ENCODE measurements at regions not wholly inside any gene's neighbourhood (a gene's known extent, or its start where the extent isn't known, plus 50 kb on each side); places are given as distances from the start of the nearest gene placed in this dataset.

DNA sequence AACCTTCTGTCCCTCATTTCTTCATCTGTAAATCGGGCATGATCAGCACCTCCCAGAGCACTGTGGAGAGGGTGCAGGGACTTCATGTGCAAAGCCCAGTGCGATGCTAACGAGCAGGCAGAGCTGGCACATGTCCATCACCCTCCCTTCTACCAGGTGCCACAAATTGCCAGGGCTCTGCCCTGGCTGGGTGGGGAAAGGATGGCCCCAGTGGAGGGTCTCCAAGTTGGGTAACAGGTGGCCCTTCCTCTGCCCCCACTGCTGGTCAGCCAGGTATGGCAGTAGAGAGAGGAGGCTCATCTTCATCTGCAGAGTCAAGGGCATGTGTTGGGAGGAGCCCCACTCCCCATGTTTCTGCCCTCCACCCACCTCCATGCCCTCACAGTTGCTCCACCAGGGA is 61.5 kb upstream of the CDH5 start:
- Histone ChIP-seq H3K4me2 (ENCODE audit: low read depth, low read length) (no peak overlapping the region), H2BK15ac (ENCODE audit: low read depth, low read length) (no peak overlapping the region), H2BK120ac (ENCODE audit: low read depth, low read length) (no peak overlapping the region), H3K14ac (replicated peaks; ENCODE audit: low read depth, low read length) (no peak overlapping the region), H3K23ac (ENCODE audit: low read depth, low read length) (no peak overlapping the region), H2AK5ac (ENCODE audit: low read depth, low read length) (no peak overlapping the region), H3K9ac (ENCODE audit: low read depth, low read length) (no peak overlapping the region), H2BK5ac (ENCODE audit: low read depth, low read length, poor library complexity, severe bottlenecking) (no peak overlapping the region), H3K9me3 (ENCODE audit: control insufficient read depth, insufficient read depth, low read length) (peaks cover 3% of the 10 kb centered on the region), H3K27me3 (ENCODE audit: control insufficient read depth, insufficient read depth, low read length) (peaks cover 67% of the 10 kb centered on the region), H3K9me1 (ENCODE audit: insufficient read depth, low read length) (0 out of 2 replicates have a peak, but pooled peaks cover 2% of the 10 kb centered on the region), H3K36me3 (ENCODE audit: control insufficient read depth, insufficient read depth, low read length) (no peaks in the 10 kb centered on the region), H3K4me1 (ENCODE audit: control insufficient read depth, insufficient read depth, low read length) (no peaks in the 10 kb centered on the region), H3K27ac (ENCODE audit: insufficient read depth, low read length) (no peak overlapping the region), H4K8ac (ENCODE audit: low read depth in 2 of 2, low read length in 2 of 2) (no peak overlapping the region), H3K4ac (ENCODE audit: low read depth, low read length) (no peak overlapping the region), H4K20me1 (ENCODE audit: insufficient read depth, low read length) (no peaks in the 10 kb centered on the region), H2AFZ (replicated peaks; ENCODE audit: low read length, poor library complexity) (no peak overlapping the region), H3K56ac (ENCODE audit: extremely low read depth, insufficient read depth, low read length) (no peak overlapping the region), H4K5ac (ENCODE audit: low read depth, low read length) (no peak overlapping the region), H3K18ac (ENCODE audit: low read depth, low read length) (no peak overlapping the region), H3K79me1 (ENCODE audit: low read depth in 1 of 2, low read length in 2 of 2) (no peaks in the 10 kb centered on the region), H2BK20ac (ENCODE audit: low read depth, low read length) (no peak overlapping the region), H3K4me3 (ENCODE audit: insufficient read depth, low read depth, low read length) (no peak overlapping the region), H4K91ac (ENCODE audit: insufficient read depth, low read depth, low read length) (no peak overlapping the region), H2AK9ac (replicated peaks; ENCODE audit: low read depth, low read length, poor library complexity) (no peak overlapping the region)
- TF ChIP-seq, protein P1, sequence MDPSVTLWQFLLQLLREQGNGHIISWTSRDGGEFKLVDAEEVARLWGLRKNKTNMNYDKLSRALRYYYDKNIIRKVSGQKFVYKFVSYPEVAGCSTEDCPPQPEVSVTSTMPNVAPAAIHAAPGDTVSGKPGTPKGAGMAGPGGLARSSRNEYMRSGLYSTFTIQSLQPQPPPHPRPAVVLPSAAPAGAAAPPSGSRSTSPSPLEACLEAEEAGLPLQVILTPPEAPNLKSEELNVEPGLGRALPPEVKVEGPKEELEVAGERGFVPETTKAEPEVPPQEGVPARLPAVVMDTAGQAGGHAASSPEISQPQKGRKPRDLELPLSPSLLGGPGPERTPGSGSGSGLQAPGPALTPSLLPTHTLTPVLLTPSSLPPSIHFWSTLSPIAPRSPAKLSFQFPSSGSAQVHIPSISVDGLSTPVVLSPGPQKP (IDR thresholded peaks at IDR 0.05; ENCODE audit: borderline replicate concordance, low read depth, low read length) = no peak
- TF ChIP-seq BHLHE40 (IDR thresholded peaks at IDR 0.05; ENCODE audit: low read depth, low read length) (no peak), FOS (IDR thresholded peaks at IDR 0.05; ENCODE audit: low read depth, low read length) (no peak), MAFK (IDR thresholded peaks at IDR 0.05; ENCODE audit: low read depth, low read length) (no peak), RCOR1 (IDR thresholded peaks at IDR 0.05; ENCODE audit: insufficient replicate concordance, low read length) (no peak), MXI1 (IDR thresholded peaks at IDR 0.05; ENCODE audit: borderline replicate concordance, low read depth, low read length) (no peak), POLR2A (IDR thresholded peaks at IDR 0.05; ENCODE audit: low read depth, low read length) (no peak), RAD21 (IDR thresholded peaks at IDR 0.05; ENCODE audit: low read length) (no peak), MAZ (IDR thresholded peaks at IDR 0.05; ENCODE audit: borderline replicate concordance, low read depth, low read length) (no peak), CHD1 (IDR thresholded peaks at IDR 0.05; ENCODE audit: low read depth, low read length) (no peak), SMC3 (IDR thresholded peaks at IDR 0.05; ENCODE audit: low read depth, low read length) (no peak), CEBPB (IDR thresholded peaks at IDR 0.05; ENCODE audit: low read depth, low read length) (no peak), USF2 (IDR thresholded peaks at IDR 0.05; ENCODE audit: low read depth, low read length) (no peak), RFX5 (IDR thresholded peaks at IDR 0.05; ENCODE audit: low read depth, low read length) (no peak), NFE2L2 (IDR thresholded peaks at IDR 0.05; ENCODE audit: low read depth, low read length) (no peak)
- TF ChIP-seq, protein P2, sequence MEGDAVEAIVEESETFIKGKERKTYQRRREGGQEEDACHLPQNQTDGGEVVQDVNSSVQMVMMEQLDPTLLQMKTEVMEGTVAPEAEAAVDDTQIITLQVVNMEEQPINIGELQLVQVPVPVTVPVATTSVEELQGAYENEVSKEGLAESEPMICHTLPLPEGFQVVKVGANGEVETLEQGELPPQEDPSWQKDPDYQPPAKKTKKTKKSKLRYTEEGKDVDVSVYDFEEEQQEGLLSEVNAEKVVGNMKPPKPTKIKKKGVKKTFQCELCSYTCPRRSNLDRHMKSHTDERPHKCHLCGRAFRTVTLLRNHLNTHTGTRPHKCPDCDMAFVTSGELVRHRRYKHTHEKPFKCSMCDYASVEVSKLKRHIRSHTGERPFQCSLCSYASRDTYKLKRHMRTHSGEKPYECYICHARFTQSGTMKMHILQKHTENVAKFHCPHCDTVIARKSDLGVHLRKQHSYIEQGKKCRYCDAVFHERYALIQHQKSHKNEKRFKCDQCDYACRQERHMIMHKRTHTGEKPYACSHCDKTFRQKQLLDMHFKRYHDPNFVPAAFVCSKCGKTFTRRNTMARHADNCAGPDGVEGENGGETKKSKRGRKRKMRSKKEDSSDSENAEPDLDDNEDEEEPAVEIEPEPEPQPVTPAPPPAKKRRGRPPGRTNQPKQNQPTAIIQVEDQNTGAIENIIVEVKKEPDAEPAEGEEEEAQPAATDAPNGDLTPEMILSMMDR (conservative IDR thresholded peaks at IDR 0.05; ENCODE audit: low read depth, low read length) = no peak
- dilution Hi-C loops (cut with HindIII; ENCODE audit: low sequenced_read_pairs, unreplicated experiment) (no loop called here), in situ Hi-C loops (cut with MboI; ENCODE audit: low sequenced_read_pairs) (no loop called here), intact Hi-C loops (cut with micrococcal nuclease) (no loop called here)
- DNase-seq (no peak), ATAC-seq (ENCODE audit: low read depth) (no peak)
- BruUV-seq (replicated peaks) = no TSS peak
- CTCF ChIA-PET = no interaction called here
- POLR2A ChIA-PET (ENCODE audit: unreplicated experiment) = no interaction called here
- WGBS, 2 experiments (ENCODE audit: extremely low coverage in 2 of 2, insufficient read length in 1 of 2) = no CpG with 5 or more reads among the region's 3 CpGs
